ENCODE measurements at regions not wholly inside any gene's neighbourhood (a gene's known extent, or its start where the extent isn't known, plus 50 kb on each side); places are given as distances from the start of the nearest gene placed in this dataset.

DNA sequence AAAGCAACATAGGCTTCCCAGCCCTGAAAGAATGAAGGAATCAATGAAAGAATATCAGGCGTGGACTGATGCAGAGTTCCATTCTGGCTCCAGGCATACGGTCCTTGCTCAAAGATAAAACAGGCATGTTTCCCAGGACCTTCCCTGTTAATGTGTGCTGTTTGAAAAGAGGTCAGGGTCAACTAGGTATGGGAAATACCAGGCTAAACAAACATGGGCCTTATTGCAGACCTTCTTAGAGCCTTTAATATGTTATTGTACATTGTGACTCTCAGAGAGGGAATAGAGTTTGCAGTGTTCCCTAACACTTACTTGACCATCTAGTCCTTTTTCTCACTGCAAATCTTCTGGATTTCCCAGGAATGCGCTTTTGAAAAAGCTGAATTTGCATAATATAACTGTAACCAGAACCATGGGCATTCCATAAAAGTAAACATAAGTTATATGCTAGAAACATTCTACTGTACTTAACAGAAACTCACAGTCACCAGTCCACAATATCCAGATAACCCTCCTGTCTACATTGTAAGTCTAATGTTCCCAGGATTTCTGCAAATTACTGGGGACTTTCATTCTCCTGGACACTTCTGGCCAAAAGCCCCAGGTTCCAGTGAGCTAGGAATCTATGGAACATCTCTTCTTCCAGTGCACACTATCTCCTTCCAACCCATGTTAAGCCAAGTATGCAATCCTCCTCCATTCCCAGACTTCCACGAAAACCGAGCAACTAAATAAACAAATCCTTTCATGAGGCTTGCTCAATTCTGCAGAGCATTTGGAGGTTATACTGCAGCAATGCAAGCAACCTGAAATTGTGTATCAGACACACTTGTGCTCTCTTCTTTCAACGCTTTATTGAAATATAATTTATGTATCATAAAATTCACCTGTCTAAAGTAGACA is 486.6 kb downstream of the SETD4 start:
- WGBS, 5 donors, result 78 to 90% (median 83%) methylated on average over 6 of the region's 6 CpGs
- TF ChIP-seq, protein P1, sequence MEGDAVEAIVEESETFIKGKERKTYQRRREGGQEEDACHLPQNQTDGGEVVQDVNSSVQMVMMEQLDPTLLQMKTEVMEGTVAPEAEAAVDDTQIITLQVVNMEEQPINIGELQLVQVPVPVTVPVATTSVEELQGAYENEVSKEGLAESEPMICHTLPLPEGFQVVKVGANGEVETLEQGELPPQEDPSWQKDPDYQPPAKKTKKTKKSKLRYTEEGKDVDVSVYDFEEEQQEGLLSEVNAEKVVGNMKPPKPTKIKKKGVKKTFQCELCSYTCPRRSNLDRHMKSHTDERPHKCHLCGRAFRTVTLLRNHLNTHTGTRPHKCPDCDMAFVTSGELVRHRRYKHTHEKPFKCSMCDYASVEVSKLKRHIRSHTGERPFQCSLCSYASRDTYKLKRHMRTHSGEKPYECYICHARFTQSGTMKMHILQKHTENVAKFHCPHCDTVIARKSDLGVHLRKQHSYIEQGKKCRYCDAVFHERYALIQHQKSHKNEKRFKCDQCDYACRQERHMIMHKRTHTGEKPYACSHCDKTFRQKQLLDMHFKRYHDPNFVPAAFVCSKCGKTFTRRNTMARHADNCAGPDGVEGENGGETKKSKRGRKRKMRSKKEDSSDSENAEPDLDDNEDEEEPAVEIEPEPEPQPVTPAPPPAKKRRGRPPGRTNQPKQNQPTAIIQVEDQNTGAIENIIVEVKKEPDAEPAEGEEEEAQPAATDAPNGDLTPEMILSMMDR (IDR thresholded peaks at IDR 0.05 in 8 of 11, conservative IDR thresholded peaks at IDR 0.05 in 3 of 11), result no peak
- TF ChIP-seq POLR2AphosphoS5 (IDR thresholded peaks at IDR 0.05) (no peak), POLR2A (IDR thresholded peaks at IDR 0.05) (no peak)
- no peak overlapping the region for H3K27ac ChIP-seq
- DNase-seq, result no peak
- no peaks in the 10 kb centered on the region for H3K36me3 ChIP-seq
- intact Hi-C loops (cut with DNase I; ENCODE audit: low total_unique reads), result no loop called here
- no peaks in the 10 kb centered on the region for H3K9me3 ChIP-seq
- no peak overlapping the region for H3K4me3 ChIP-seq
- no peaks in the 10 kb centered on the region for H3K4me1 ChIP-seq
- H3K27me3 ChIP-seq (replicated peaks in 1 of 7), result no peaks in the 10 kb centered on the region

DNA sequence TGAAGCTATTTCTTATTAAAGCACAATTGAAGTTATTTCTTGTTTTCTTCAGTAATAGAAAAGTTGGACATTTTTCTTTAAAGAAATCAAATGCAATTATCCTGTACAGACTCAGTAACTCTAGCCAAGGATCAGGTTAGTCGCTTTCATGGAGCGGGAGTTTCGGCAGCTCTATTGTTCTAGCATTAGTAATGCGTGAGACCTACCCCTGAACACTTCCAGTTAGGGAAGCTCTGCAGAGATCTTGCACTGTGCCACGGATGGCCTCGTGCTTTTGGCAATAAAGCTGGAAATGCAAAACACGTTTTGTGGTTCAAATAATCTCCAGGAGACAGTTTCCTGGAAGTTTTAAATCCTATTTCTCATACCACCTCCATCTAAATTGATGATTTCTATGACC is 488.4 kb downstream of the SETD4 start:
- Histone ChIP-seq H3K4me3 (no peak overlapping the region), H3K4me1 (no peaks in the 10 kb centered on the region), H3K36me3 (no peaks in the 10 kb centered on the region), H3K27me3 (replicated peaks in 1 of 7) (no peaks in the 10 kb centered on the region), H3K9me3 (no peaks in the 10 kb centered on the region), H3K27ac (no peak overlapping the region)
- TF ChIP-seq, protein P1 (IDR thresholded peaks at IDR 0.05 in 8 of 11, conservative IDR thresholded peaks at IDR 0.05 in 3 of 11), result no peak
- TF ChIP-seq POLR2A (IDR thresholded peaks at IDR 0.05) (no peak), POLR2AphosphoS5 (IDR thresholded peaks at IDR 0.05) (no peak)
- intact Hi-C loops (cut with DNase I; ENCODE audit: low total_unique reads), result no loop called here
- DNase-seq, result no peak
- 73 to 88% (median 74%) methylated on average over 7 of the region's 7 CpGs for WGBS, 5 donors

DNA sequence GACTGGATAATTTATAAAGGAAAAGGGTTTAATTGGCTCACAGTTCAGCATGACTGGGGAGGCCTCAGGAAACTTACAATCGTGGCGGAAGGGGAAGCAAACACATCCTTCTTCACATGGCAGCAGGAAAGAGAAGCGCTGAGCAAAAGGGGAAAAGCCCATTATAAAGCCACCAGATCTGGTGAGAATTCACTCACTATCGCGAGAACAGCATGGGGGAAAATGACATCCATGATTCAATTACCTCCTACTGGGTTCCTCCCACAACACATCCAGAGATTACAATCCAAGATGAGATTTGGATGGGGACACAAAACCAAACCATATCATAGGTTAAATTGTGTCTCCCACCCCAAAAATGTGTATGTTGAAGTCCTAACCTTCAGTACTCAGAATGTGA is 491.7 kb downstream of the SETD4 start:
- Histone ChIP-seq H3K27ac (no peak overlapping the region), H3K36me3 (no peaks in the 10 kb centered on the region), H3K27me3 (replicated peaks in 1 of 7) (peaks cover 0 to 4% (median 0%) of the 10 kb centered on the region in 7 donors), H3K9me3 (no peaks in the 10 kb centered on the region), H3K4me1 (peaks cover 0 to 7% (median under 1%) of the 10 kb centered on the region in 6 donors), H3K4me3 (no peak overlapping the region)
- WGBS, 5 donors, result 56 to 84% (median 68%) methylated on average over 5 of the region's 5 CpGs
- TF ChIP-seq, protein P1 (IDR thresholded peaks at IDR 0.05 in 8 of 11, conservative IDR thresholded peaks at IDR 0.05 in 3 of 11), result no peak
- no peak for DNase-seq
- intact Hi-C loops (cut with DNase I; ENCODE audit: low total_unique reads), result no loop called here

DNA sequence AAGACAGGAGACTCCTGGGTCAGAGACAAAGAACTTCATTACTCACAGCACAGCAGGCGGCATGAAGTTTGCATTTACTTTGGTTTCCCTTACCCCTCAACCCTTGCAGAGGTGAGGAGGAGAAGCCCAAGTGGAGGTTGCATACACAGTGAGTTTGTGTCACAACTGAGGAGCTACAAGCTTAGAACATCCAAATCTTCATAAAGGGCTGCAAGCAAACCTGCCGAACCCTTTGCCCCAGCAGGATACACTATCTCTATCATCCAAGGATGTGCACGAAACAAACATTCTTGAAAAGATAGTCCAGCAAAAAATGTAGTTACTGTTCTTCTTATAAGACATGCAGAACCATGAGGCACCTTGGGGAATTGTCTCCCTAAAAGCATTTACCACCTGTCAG is 493.5 kb downstream of the SETD4 start:
- Histone ChIP-seq H3K27ac (no peak overlapping the region), H3K27me3 (replicated peaks in 1 of 7) (peaks cover 0 to 4% (median 0%) of the 10 kb centered on the region in 7 donors), H3K9me3 (no peaks in the 10 kb centered on the region), H3K4me3 (no peak overlapping the region), H3K36me3 (no peaks in the 10 kb centered on the region), H3K4me1 (peaks cover 0 to 10% (median 2%) of the 10 kb centered on the region in 6 donors)
- intact Hi-C loops (cut with DNase I; ENCODE audit: low total_unique reads), result no loop called here
- WGBS, 5 donors, result 83 to 95% (median 89%) methylated on average over 3 of the region's 3 CpGs
- TF ChIP-seq, protein P1 (IDR thresholded peaks at IDR 0.05 in 8 of 11, conservative IDR thresholded peaks at IDR 0.05 in 3 of 11), result no peak
- TF ChIP-seq POLR2A (IDR thresholded peaks at IDR 0.05) (no peak), POLR2AphosphoS5 (IDR thresholded peaks at IDR 0.05) (no peak)
- no peak for DNase-seq

All from spleen (tissue), 11 donors.